Left colon (tissue), 2 donors: ENCODE measurements at regions not wholly inside any gene's neighbourhood (a gene's known extent, or its start where the extent isn't known, plus 50 kb on each side); places are given as distances from the start of the nearest gene placed in this dataset.
"Not testable (repeated sequence)": the region's sequence is repeated elsewhere in the genome, so short reads cannot be mapped to it uniquely, and the experiment has no call there.

ENCODE experiments used
- ATAC-seq: fragments of 200-7000 bp; cut with Tn5 transposase; one replicate; pipeline ENCODE4 v1.9.1; 2020; ENCODE audit warnings: mild to moderate bottlenecking, moderate library complexity
- DNase-seq, 2 donors: peaks; one replicate each; pipeline ENCODE4 v3.0.0-alpha.2; 2020
- intact Hi-C, 2 donors: fragments of 100-400 bp; cut with DNase I in 1 of 2; cut with micrococcal nuclease in 1 of 2; formaldehyde crosslinking; loops; one replicate each; pipeline versions ENCODE4 v1.11.2 to v1.14.0; 2022; cut with DNase I, micrococcal nuclease
- donor health status: DM: no; HTN: no; CAD: no.
- donor health status: DM: yes; HTN: yes; CAD: no.

DNA sequence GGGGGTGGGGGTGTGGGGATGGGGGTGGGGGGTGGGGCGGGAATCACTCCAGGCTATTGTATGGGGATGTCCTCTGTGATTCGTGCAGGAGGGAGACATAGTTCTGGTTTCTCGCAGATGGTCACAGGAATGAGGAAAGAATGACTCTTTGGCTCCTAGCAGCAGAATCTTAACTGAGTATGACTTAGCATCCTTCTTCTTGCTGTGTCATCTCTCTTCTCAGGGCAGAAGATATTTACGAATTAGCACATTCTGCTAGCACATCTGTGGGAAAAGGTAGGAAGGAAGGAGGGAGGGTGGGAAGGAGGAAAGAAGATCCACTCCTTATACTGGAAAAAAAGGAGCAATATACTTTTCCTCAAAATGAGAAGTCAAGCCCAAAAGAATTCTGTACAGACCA is 686.8 kb upstream of the DEFB115 start:
- DNase-seq, intact Hi-C loops, ATAC-seq: not testable (repeated sequence)

DNA sequence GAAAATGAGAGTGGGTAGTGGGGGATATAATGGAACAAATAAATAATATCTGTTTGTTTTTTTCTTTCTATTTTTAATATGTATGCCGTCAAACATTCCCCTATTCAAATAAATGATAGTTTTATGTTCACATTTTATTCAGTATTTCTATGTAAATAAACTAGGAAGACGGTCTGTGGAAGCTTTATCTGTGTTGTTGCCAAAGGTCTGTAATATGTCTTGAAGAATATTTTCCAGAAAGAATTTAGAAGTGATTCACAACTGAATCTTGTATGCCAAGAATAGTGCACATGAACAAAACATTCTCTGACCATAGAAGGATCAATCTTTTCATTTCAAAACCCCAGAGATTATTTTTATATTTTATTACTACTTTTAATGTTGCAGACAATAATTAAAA is 683.1 kb upstream of the DEFB115 start:
- ATAC-seq, intact Hi-C loops, DNase-seq: not testable (repeated sequence)

DNA sequence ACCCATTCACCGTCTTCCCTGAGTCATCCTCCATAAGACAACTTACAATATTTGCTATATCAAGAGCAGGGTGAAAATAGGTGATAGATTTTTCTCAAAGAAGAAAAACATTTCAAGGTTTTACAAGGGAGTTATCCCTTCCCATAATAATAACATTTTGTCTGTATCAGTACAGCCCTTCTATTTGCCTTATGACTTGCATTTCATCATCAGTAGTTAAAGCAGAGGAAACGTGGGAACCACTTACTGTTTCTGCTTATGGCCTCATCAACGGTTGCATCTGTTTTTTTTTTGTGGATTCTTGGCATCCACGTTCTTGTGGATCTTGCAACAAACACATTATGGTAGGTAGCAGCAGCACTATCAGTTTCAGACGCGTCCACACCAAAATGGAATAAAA is 678.4 kb upstream of the DEFB115 start:
- intact Hi-C loops, ATAC-seq, DNase-seq: not testable (repeated sequence)

DNA sequence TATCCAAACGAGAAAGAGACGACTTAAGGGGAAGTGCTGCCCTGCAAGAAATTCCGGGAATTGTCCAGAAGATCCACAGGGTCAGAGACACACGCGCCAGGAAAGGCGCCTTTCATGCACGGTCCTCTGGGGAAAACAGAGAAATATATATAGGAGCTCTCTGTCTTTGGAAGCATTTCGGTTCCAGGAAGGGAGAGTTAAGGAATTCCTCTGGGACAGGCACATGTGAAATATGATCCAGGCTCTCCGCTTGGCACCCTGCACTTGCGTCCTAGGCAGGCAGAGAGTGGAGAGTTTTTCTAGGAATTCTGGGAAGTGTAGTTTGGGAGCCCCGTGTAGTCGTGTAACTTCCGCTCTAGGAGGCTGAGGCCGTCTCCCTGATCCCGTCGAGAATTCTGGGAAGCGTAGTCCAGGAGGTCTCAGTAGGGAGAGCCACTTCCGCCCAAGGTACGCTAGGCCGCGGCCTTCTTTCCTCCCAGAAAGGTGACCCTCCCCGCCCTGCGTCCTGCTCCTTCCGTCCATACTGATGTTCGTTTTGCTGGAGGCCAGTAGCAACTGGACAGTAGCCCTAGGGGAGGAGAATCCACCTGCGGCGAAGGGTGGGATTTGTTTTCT is 677.5 kb upstream of the DEFB115 start:
- intact Hi-C loops = not testable (repeated sequence)
- peak; percentile 99 for ATAC-seq
- peak; percentile 50 to 70 for DNase-seq

GRCh38 chr20:30581839-30582238 is 675.6 kb upstream of the DEFB115 start:
- DNase-seq, ATAC-seq, intact Hi-C loops: not testable (repeated sequence)

GRCh38 chr20:30584403-30584802 is 673.1 kb upstream of the DEFB115 start:
- ATAC-seq, DNase-seq, intact Hi-C loops: not testable (repeated sequence)

GRCh38 chr20:30585244-30585796 is 672.1 kb upstream of the DEFB115 start:
- intact Hi-C loops = not testable (repeated sequence)
- peak in 1 of 2 donors; percentile 89 for DNase-seq
- peak; percentile 100 for ATAC-seq

DNA sequence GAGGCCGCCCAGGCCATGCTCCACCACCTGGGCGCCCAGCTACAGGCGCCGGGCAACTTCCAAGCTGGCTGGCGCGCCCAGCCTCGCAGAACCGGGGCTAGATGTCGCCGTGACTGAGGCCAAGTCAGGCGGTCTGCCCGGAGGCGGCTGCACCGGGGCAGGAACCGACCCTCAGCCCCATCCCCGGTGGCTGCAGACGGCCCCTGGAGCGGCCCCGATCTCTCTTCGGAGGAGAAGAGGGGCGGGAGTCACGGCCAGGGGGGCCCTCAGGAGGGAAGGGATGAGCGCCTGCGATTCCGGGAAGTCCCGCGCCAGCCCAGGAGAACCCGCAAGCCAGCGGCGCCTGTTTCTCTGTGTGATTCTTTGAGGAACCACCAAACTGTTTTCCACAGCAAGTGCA is 671.3 kb upstream of the DEFB115 start:
- DNase-seq, ATAC-seq, intact Hi-C loops: not testable (repeated sequence)

- ATAC-seq (no peak), DNase-seq (no peak)
- intact Hi-C loops = no loop called here
Measured at GRCh38 chr20:30593572-30593971, 663.9 kb upstream of the DEFB115 start.

DNA sequence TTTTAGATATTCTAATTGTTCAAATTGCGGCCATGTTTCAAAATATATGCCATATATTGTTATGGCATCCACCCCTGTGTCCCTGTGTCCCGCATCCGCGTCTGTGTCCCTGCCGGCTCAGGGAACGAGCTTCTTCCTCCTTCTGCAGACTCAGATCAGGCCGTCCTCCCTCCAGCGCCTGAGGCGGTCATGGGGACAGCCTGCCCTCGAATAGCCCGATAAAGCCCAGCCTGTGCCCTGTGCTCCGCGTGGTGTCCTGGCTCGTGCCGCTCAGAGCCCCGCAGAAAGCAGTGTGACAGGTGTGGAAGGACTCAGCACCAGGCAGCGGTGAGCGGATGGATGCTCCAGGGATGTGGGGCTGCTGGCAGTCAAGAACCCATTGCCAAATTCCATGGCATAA is 663.4 kb upstream of the DEFB115 start:
- no peak for ATAC-seq
- intact Hi-C loops = no loop called here

GRCh38 chr20:30595698-30596097 is 661.8 kb upstream of the DEFB115 start:
- no peak for ATAC-seq
- intact Hi-C loops = no loop called here
- no peak for DNase-seq

More for the DNA sequence above, 663.4 kb upstream of the DEFB115 start:
- DNase-seq = no peak

DNA sequence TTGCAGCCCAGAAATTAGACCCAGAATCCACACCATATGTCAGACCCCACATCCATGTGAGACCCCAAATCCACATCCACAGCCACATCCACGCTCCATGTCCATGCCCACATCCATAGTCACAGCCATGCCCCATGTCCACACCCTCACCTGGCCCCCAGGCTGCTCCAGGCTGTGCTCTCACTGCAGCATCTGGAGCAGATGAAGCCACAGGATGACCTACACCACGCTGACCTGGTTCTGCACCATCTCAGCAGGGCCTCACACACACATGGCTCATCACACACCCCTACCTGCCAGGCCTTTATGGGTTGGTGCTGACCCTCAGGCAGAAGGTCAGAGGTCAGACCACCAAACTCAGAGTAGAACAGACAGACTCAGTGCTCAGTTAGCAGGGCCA is 660.0 kb upstream of the DEFB115 start:
- ATAC-seq, DNase-seq, intact Hi-C loops: not testable (repeated sequence)

DNA sequence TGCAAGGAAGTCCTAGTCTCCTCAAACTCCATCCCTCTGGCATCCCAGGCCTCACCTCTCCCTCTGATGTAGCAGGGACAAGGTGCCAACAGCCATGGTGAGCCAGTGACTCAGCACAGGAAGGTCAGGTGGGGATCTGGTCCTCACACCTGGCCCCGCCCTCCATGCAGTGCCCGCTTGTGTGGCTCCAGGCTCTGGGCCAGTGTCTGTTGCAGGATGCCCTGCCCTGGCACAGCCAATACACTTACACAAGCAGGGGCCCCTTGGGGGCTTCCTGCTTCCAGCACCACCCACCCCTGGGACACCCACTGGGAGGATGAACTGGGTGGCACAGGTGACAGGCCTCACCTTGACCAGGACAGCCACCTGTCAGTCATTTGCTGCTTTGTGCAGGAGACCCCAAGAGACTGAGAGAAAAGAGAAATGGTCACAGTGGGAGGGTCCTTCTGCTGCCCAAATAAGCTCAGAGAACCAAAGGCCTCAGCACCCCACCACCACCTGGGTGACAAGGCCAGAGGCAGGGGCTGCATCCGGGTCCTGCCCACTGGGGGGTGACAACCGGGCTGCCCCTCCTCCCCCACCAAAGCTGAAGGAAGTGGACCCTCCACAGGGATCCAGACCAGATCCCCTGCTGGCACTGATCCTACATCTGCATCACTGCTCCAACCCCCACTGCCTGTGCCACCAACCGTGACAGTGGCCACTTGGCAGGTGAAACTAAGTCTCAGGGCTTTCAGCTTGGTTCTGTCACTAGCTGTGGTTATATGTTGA is 658.8 kb upstream of the DEFB115 start:
- ATAC-seq (no peak), DNase-seq (no peak)
- intact Hi-C loops = no loop called here

DNA sequence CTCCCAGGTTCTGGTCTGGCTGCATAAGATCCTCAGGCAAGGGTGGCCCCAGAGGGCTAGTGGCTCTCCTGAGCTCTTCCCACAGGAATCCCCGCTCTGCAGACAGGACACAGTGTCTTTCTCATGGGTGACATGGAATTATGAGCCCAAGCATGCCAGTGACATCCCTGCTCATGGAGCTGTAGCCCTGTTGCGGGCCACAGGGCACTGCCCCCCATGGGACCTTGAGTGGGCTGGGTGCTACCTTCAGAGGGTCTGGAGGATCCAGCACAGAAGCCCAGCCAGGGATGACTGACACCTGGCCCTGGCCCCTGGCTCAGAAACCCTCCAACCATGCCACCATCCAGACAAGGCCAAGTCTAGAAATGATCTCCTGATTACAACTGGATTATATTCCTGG is 657.5 kb upstream of the DEFB115 start:
- ATAC-seq = no peak
- no peak for DNase-seq
- intact Hi-C loops = no loop called here

DNA sequence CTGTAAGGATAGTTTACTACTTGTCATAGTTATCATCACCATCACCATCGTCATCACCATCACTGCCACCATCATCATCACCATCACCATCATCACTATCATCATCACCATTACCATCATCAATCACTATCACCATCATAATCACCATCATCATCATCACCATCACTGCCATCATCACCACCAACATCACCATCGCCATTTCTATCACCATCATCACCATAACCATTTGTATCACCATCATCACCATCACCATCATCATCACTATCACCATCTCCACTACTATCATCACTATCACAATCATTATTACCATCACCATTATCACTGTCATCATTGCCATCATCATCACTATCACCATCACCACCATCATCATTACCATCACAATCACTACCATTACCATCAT is 655.5 kb upstream of the DEFB115 start:
- intact Hi-C loops = no loop called here
- ATAC-seq = no peak
- no peak for DNase-seq

- ATAC-seq (no peak), DNase-seq (no peak)
- intact Hi-C loops = no loop called here
Measured at GRCh38 chr20:30602424-30602823, 655.0 kb upstream of the DEFB115 start.

- DNase-seq = no peak
- no peak for ATAC-seq
- intact Hi-C loops = no loop called here
Measured at GRCh38 chr20:30606990-30607389, 650.5 kb upstream of the DEFB115 start.

GRCh38 chr20:30610029-30610693 is 647.3 kb upstream of the DEFB115 start:
- intact Hi-C loops = no loop called here
- DNase-seq = no peak
- ATAC-seq = no peak

- DNase-seq (no peak), ATAC-seq (no peak)
- intact Hi-C loops = no loop called here
Measured at GRCh38 chr20:30610751-30611150, 646.7 kb upstream of the DEFB115 start.
